Caki2 (cell line): ENCODE measurements at regions not wholly inside any gene's neighbourhood (a gene's known extent, or its start where the extent isn't known, plus 50 kb on each side); places are given as distances from the start of the nearest gene placed in this dataset.
"Not testable (repeated sequence)": the region's sequence is repeated elsewhere in the genome, so short reads cannot be mapped to it uniquely, and the experiment has no call there.

Source experiments
- DNase-seq: peaks from one replicate; pipeline ENCODE4 v3.0.0-alpha.2; 2015; ENCODE audit warnings: low read depth
- in situ Hi-C: cut with HindIII; loops from 2 replicates; pipeline ENCODE4 v1.10.0; 2016; ENCODE audit warnings: low sequenced_read_pairs, low pct_unique_long_range_greater_than_20kb, mixed read lengths

DNA sequence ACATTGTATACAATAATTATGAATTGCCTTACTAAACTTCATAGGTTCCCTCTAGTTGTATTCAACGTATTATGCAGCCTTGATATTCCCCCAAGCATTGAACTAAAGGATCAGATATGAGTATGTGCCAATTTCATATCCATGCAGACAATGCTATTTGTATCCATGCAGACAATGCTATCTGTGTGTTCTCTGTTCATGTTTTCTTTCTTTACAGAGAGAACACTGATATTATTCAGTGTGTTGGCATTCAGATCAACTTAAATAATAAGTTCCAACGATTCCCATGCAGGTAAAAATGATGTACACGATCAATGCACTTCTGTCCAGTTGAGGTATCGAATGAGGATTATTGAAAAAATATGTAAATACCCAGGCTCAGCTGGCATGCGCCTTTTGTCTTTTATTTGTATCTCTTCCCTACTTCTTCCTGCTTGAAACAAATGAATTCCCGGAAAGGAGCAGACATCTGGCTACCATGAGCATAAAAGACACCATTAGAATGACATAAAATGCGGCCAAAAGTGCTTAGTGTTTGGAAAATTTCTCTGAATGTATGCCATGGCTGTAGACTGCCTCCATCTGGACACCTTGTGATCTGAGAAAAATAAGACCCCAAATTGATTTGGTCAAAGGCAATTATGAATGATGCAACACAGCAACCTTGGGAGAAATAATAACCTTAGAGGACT, 731.5 kb downstream of the SLITRK1 start:
- DNase-seq: no peak
- in situ Hi-C loops: no loop called here

DNA sequence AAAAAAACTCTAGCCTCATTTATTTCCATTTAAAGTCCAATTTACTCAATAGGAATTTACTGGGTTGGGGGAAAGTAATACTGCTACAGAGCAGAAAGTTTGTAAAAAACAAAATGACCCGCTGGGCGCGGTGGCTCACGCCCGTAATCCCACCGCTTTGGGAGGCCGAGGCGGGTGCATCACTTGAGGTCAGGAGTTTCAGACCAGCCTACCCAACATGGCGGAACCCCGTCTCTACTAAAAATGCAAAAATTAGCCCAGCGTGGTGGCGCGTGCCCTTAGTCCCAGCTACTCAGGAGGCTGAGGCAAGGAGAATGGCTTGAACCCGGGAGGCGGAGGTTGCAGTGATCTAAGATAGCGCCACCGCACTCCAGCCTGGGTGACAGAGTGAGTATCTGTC, 745.6 kb downstream of the SLITRK1 start:
- no peak for DNase-seq
- in situ Hi-C loops: no loop called here

DNA sequence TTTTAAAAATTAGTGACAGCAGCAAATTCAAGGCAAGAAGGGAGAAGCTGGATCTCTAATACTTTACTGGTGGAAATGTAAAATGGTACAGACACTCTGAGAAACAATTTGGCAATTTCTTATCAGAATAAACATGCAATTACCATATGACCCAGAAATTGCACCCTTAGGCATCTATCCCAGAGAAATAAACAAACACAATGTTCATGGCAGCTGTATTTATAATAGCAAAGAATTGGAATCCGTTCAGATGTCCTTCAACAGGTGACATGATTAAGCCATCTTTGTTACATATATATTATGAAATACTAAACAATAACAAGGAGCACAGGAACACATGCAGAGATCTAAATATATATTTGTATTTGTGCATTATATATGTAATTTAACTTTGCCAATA, 756.5 kb downstream of the SLITRK1 start:
- in situ Hi-C loops: no loop called here
- no peak for DNase-seq

DNA sequence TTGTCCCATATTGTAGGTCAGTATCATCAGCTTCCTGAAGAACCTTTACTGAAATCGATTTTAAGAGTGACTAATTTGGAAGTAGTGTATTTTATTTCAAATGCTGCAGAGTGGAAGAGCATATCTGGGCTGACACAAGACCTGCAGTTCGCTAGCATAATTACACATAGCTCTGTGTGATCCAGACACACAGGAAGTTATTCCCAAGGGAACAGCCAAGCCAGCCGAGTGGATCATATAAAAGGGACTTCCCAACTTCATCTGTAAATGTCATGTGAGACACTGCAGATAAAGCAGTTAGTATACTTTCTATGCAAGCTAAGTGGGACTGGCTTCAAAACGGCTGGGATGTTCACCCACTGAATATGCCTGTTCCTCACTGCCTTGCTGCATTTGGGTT, 760.4 kb downstream of the SLITRK1 start:
- in situ Hi-C loops: no loop called here
- DNase-seq: no peak

DNA sequence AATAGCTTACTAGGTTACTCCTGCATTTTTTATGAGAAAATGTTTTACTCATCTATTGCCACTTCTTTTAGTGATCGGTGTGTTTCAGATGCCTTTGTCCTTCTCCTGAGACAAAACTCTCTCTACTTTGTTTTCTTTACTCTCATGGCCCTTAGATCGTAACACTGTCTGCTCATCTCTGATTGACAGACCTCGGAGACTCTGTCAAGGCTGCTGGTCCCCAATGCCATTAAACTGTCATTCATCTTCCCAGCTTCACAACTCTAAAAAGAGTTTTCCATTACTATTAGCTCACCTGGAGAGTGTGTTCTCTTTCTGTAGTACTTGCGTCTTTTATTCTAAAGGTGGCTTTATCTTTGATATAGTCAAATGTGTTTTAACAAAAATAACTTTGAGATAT, 765.2 kb downstream of the SLITRK1 start:
- DNase-seq: no peak
- in situ Hi-C loops: no loop called here

DNA sequence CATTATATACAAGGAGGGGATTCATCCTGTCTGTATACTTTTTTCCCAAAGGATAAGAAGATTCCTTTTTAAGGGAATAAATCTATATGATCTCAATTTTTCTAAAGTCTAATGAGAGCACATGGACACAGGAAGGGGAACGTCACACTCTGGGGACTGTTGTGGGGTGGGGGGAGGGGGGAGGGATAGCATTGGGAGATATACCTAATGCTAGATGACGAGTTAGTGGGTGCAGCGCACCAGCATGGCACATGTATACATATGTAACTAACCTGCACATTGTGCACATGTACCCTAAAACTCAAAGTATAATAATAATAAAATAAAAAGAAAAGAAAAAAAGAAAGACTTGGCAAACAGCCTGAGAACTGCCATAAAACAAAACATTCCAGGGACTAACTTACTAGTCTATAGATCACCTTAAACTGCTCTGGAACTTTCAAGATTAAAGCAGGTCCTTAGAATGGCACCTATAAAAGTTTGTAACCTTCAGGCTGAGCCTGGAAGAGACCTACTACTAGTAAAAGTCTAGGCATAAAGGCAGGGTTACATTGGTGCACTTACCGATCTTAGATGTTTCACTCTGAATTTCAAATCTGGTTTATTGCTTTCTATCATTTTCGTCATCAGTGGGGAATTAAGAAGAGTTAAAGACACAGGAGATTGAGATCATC, 780.6 kb downstream of the SLITRK1 start:
- in situ Hi-C loops, DNase-seq: not testable (repeated sequence)

DNA sequence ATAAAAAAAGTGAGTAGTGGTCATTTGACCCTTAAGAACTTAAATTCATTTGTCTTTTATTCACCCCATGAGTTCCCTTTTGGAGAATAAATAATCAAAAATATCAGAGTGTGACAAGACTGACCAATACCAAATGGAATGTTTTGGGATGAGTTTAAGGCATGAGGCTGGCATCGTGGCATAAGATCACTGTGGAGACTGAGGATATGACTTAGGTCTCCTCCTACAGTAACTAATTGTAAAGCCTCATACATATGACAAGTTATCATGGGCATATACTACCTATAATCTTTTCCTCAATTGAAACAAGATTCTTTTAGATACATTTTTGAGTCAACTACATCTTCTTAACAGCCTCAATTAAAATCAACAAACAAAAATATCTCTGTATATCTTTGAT, 782.0 kb downstream of the SLITRK1 start:
- in situ Hi-C loops: no loop called here
- DNase-seq: no peak

DNA sequence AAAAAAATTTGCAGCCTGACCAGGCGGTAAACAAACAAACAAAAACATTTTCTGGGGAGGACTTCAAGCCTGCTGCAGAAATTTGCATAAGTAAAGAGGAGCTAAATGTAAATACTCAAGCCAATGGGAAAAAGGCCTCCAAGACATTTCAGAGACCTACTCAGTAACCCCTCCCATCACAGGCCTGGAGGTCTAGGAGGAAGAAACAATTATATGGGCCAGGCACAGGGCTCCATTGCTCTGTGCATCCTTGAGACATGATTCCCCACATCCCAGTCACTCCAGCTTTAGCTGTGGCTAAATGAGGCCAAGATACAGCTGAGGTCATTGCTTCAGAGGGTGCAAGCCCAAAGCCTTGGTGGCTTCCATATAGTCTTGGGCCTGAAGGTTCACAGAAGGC, 793.4 kb downstream of the SLITRK1 start:
- DNase-seq: no peak
- in situ Hi-C loops: no loop called here

DNA sequence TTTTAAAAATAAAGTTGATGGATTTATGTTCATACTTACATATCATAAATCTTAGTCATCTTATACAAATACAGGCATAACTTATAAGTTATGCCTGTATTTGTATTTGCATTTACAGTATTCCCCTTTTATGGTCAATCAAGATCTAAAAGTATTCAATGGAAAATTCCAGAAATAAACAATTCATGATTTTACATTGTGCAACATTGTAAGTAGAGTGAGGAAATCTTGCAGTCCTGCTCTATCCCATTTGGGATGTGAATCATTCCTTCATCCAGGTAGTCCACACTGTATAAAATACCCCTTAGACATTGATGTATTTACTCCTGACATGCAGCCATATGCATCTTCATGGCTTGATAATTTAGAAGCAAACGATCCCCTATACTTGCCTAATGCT, 795.3 kb downstream of the SLITRK1 start:
- no peak for DNase-seq
- in situ Hi-C loops: no loop called here

DNA sequence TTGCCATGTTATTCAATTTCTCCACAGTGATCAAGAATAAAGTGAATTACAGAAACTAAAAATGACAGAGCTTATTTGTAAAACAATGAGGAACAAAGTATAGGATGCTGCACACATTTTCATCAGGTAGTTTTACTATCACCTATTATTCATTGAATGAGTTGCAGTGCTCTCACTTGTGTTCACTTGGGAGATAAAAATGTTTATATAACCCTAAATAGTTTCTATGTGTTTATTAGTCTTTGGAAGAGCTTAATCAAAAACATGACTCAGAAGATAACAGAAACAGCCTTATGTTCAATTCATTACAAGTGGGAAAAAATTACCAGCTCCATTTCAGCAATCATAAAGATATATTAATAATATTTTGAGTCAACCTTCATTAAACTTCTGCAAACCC, 796.2 kb downstream of the SLITRK1 start:
- DNase-seq: no peak
- in situ Hi-C loops: no loop called here

DNA sequence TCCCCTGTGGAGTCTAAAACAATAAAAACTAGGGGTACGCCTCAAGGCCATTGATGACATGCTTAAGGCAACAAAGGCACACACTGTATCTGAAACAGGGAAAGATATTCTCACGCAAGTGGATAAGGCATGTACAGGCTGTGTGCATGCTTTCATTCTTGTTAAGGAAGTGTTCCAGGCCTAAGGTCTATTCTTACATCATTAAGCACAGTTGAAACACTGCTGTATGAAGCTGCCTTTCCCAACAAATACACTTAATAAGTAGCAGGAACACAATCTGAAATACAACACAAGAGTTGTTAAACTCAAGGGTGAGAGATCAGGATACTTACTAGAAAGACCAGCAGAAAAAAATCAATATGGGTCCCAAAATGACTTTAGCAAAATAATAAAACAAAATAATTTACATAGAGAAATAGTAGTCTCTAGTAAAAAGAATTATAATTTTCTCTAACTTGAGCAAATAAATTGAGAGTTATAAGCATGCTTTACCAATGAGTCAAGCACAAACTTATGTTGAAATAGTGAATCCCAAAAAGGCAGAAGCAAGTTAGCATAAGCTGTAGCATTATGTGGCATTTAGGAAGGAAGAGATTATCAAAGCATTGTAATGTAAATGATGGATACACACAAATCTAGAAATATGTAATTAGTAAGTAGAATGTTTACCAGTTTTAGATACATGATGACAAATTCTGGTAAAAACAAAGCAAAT, 796.9 kb downstream of the SLITRK1 start:
- no peak for DNase-seq
- in situ Hi-C loops: no loop called here

DNA sequence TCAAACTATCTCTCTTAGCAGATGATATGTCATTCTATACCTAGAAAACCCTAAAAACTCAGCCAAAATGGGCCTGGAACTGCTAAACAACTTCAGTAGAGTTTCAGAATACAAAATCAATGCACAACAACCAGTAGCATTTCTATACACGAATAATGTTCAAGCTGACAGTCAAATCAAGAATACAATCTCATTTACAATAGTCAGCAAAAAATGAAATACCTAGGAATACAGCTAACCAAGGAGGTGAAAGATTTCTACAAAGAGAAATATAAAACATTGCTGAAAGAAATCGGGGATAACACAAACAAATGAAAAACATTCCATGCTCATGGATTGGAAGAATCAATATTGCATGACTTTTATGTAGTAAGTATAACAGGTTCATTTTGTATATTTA, 804.8 kb downstream of the SLITRK1 start:
- no peak for DNase-seq
- in situ Hi-C loops: no loop called here

DNA sequence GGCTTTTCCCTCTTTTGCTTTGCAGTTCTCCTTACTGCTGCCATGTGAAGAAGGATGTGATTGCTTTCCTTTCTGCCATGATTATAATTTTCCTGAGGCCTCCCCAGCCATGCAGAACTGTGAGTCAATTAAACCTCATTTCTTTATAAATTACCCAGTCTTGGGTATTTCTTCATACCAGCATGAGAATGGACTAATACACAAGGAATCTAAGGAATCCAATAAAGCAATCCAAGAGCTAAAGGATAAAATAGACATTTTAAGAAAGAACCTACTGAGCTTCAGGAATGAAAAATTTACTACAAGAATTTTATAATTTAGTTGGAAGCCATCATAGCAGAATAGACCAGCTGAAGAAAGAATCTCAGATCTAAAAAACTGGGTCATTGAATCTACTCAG, 808.3 kb downstream of the SLITRK1 start:
- DNase-seq: peak; percentile 2
- in situ Hi-C loops: not testable (repeated sequence)

DNA sequence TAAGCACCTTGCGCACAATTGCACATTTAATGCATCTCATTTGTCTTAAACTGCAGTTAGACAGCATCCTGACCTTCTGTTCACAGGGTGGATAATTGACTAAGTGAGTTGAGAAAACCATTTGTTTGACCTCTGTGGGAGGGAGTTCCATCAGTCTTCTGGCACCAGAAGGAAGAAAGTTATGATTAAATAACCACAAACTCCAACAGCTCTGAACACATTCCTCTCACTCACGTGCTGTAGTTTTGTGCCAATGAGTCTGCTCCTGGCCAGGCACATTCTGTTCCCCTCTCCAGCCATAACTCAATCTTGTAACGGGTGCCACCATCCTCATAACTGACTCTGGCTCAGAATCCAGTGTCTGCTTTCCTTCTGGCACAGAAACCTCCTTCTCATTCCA, 817.2 kb downstream of the SLITRK1 start:
- in situ Hi-C loops: no loop called here
- peak; percentile 63 for DNase-seq

DNA sequence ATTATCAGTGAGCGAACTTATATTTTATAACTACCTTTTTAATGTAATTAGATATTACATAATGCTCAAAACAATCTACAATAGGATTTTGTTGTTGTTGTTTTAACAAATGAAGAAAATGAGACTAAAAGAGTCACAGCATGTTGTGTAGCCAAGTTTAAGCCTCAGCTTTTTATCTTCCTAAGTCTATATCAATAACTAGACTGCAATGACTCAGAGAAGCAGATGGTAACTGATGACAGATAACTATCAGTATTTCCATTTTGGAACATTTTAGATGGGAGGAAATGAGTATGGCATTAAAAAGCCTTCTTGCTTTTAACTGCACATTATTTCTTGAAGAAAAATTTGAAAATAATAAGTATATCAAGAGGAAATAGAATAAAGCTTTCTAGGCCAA, 825.2 kb downstream of the SLITRK1 start:
- no peak for DNase-seq
- in situ Hi-C loops: no loop called here

DNA sequence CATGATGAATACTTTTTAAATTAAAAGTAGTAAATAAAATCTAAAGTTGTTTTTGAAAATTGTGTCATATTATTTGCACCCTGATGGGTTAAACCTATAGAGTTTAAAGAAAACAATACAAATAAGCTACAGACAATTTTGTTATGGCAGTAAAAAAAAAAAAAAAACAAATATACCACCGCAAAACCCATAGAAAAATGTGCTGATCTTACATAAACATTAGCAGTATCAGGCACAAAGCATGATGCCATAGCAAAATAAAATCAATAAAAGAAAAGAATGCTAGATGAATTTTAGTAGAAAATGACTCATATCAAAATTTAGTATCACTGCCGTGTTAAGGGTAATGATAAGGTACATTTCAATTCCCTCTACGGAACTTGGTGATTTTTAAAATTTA, 826.0 kb downstream of the SLITRK1 start:
- no peak for DNase-seq
- in situ Hi-C loops: no loop called here

DNA sequence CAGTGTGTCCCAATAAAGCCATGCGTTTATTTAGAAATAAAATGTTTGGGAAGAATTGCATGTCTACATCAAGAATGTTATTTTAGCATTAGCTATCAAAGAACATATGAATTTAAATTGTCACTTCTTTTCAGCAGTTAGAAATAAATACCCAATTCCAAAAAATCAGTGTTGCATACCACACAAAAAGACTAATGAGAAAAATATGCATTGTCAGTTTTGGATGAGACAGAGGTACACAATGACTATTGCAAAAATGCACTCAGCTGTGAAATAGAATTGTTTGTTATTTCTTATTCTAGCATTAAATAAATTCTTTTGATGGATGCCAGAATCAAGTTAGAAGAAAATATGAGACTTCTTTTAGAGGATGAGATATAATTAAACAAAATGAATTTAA, 833.9 kb downstream of the SLITRK1 start:
- peak; percentile 2 for DNase-seq

DNA sequence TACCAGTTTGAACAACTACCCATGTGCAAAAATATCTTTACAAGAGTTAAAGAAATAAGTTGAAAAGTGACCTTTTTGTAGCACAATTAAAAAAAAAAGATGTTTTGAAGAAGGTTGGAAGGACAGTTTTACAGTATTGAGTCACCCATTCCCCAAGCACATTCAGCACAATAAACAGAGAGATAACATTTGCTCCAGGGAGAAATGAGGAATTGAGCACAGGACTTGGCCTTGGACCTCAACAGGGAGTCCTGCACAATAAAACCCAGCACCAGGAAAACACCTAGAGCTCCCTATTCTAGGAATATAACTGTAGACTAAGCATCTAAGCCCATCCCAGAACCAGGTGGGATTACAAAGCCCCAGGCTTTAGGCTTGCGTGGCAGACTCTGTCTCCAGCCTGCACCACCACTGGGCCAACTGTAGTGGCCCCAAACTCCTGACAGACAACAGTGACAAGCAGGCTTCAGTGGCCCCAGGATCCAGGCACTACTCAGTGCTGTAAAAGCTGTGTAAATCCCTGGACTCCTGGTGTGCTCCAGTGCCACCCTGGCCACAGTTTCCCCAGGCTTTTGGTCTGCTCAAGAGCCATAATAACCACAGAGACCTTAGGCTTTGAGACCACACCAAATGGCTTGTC, 857.2 kb downstream of the SLITRK1 start:
- no peak for DNase-seq
- in situ Hi-C loops: no loop called here

More for the DNA sequence above, 833.9 kb downstream of the SLITRK1 start:
- in situ Hi-C loops: no loop called here

DNA sequence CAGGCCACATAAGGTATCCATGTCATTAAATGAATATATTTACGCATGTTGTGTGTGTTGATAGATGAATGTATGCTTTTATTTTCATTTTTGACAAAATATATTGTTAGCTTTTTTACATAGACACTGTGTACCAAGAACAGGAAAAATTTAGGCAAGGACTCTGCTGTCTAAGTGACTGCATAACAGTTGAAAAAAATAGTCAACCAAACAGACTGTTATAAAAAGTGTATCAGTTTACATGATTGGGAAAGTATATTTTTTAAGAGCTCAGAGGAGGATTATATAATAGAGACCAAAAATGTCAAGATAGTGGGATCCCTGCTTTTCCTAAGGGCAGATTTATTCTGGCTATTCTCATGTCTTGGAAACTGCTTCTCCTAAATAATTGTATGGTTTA, 858.0 kb downstream of the SLITRK1 start:
- in situ Hi-C loops: no loop called here
- DNase-seq: no peak
